Neural cell (in vitro differentiated cells): ENCODE measurements at regions not wholly inside any gene's neighbourhood (a gene's known extent, or its start where the extent isn't known, plus 50 kb on each side); places are given as distances from the start of the nearest gene placed in this dataset.

ENCODE experiments used
- H2AFZ ChIP-seq: fragments of 200-600, 300-800 bp; sonication (generic), shearing (Covaris generic); 2 replicates; pipeline ENCODE4 v1.6.0; 2014; ENCODE audit warnings: low read depth, mild to moderate bottlenecking, antibody characterized with exemption, low read length, moderate library complexity
- H3F3A ChIP-seq: fragments of 200-600 bp; shearing (Covaris generic); 2 replicates; pipeline ENCODE4 v1.6.1; 2016; ENCODE audit warnings: mild to moderate bottlenecking, moderate library complexity, mixed read lengths, antibody characterized with exemption, low read length; ENCODE audit not compliant: insufficient read depth, poor library complexity, severe bottlenecking
- H3K27ac ChIP-seq: fragments of 200-600, 300-800 bp; sonication (generic), shearing (Covaris generic); 2 replicates; pipeline ENCODE4 v1.5.1; 2014; ENCODE audit warnings: mild to moderate bottlenecking, low read length, moderate library complexity
- H3K27me3 ChIP-seq: fragments of 300-800, 200-600 bp; sonication (generic), shearing (Covaris generic); 2 replicates; pipeline ENCODE4 v1.6.0; 2014; ENCODE audit warnings: mild to moderate bottlenecking, low read depth, low read length, moderate library complexity; ENCODE audit not compliant: insufficient read depth
- H3K36me3 ChIP-seq: fragments of 300-800, 200-600 bp; sonication (generic), shearing (Covaris generic); 2 replicates; pipeline ENCODE4 v1.5.1; 2014; ENCODE audit warnings: mild to moderate bottlenecking, antibody characterized with exemption, low read length, moderate library complexity; ENCODE audit not compliant: insufficient read depth
- H3K4me2 ChIP-seq: fragments of 300-800, 200-600 bp; sonication (generic), shearing (Covaris generic); 2 replicates; pipeline ENCODE4 v1.6.0; 2014; ENCODE audit warnings: mild to moderate bottlenecking, low read length
- H3K4me3 ChIP-seq: fragments of 300-800, 200-600 bp; sonication (generic), shearing (Covaris generic); 2 replicates; pipeline ENCODE4 v1.5.1; 2014; ENCODE audit warnings: mild to moderate bottlenecking, low read length, moderate library complexity
- H3K79me2 ChIP-seq: fragments of 200-600 bp; shearing (Covaris generic); replicated peaks from 2 replicates; pipeline ENCODE4 v1.6.0; 2014; ENCODE audit warnings: mild to moderate bottlenecking, low read length, moderate library complexity; ENCODE audit not compliant: insufficient read depth
- H3K9ac ChIP-seq: fragments of 300-800, 200-600 bp; sonication (generic), shearing (Covaris generic); 2 replicates; pipeline ENCODE4 v1.6.1; 2016; ENCODE audit warnings: mild to moderate bottlenecking, low read length, mixed read lengths
- H3K9me2 ChIP-seq: fragments of 200-600 bp; shearing (Covaris generic); 2 replicates; pipeline ENCODE4 v1.6.1; 2016; ENCODE audit warnings: mild to moderate bottlenecking, low read length, mixed read lengths; ENCODE audit not compliant: insufficient read depth
- H3K9me3 ChIP-seq: fragments of 200-600, 300-800 bp; sonication (generic), shearing (Covaris generic); 2 replicates; pipeline ENCODE4 v1.6.1; 2016; ENCODE audit warnings: mild to moderate bottlenecking, mixed run types, low read length, moderate library complexity, mixed read lengths
- H4K20me1 ChIP-seq: fragments of 200-600 bp; shearing (Covaris generic); 2 replicates; pipeline ENCODE4 v1.6.1; 2016; ENCODE audit warnings: mild to moderate bottlenecking, mixed run types; ENCODE audit not compliant: insufficient read depth
- EP300 ChIP-seq: fragments of 450-650 bp; conservative IDR thresholded peaks from 2 replicates; pipeline ENCODE4 v1.6.1; 2014; ENCODE audit warnings: antibody characterized with exemption, mild to moderate bottlenecking, moderate library complexity; ENCODE audit not compliant: poor library complexity, severe bottlenecking
- EZH2 ChIP-seq: fragments of 200-600, 300-800 bp; shearing (Covaris generic), sonication (generic); IDR thresholded peaks from 2 replicates; pipeline ENCODE4 v1.6.1; 2014; ENCODE audit warnings: antibody characterized with exemption, low read length, borderline replicate concordance, mild to moderate bottlenecking; ENCODE audit not compliant: insufficient read depth, poor library complexity, severe bottlenecking
- MXI1 ChIP-seq: fragments of 450-650 bp; conservative IDR thresholded peaks from 2 replicates; pipeline ENCODE4 v1.6.1; 2014; ENCODE audit warnings: antibody characterized with exemption, mild to moderate bottlenecking; ENCODE audit not compliant: poor library complexity, severe bottlenecking
- POLR2AphosphoS5 ChIP-seq: IDR thresholded peaks from 2 replicates; pipeline ENCODE4 v1.6.1; 2012
- RAD21 ChIP-seq: fragments of 450-650 bp; conservative IDR thresholded peaks from 2 replicates; pipeline ENCODE4 v1.6.1; 2014; ENCODE audit warnings: antibody characterized with exemption, mild to moderate bottlenecking, moderate library complexity
- SMC3 ChIP-seq: fragments of 450-650 bp; conservative IDR thresholded peaks from 2 replicates; pipeline ENCODE4 v1.6.1; 2014; ENCODE audit warnings: antibody characterized with exemption, mild to moderate bottlenecking, moderate library complexity; ENCODE audit not compliant: poor library complexity
- TAF1 ChIP-seq: IDR thresholded peaks from 2 replicates; pipeline ENCODE4 v1.6.1; 2012; ENCODE audit warnings: low read depth
- TF ChIP-seq, protein P1 (sequence below): IDR thresholded peaks from 2 replicates; pipeline ENCODE4 v1.6.1; 2012; ENCODE audit warnings: borderline replicate concordance
- TF ChIP-seq, protein P2 (sequence below): fragments of 450-650 bp; IDR thresholded peaks from 2 replicates; pipeline ENCODE4 v1.5.1; 2014; ENCODE audit warnings: antibody characterized with exemption, mild to moderate bottlenecking, moderate library complexity; ENCODE audit not compliant: poor library complexity, severe bottlenecking

DNA sequence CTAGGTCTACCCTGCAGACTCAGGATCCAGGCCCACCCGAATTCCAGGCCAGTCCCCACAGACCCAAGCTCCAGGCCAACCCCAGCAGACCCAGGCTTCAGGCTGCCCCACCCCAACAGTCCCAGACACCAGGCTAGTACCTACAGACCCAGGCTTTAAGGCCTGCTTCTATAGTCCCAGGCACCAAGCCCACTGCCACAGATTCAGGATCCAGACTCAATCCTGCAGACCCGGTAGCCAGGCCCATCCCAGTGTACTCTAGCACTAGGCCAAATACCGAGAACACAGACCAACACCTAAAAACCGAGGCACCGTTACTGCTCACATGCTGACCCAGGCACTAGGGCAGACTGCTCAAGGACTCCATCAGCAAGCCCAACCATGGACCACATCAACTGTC lies 862.3 kb downstream of the UQCRFS1 start:
- no peak overlapping the region for H2AFZ ChIP-seq
- H4K20me1 ChIP-seq = no peaks in the 10 kb centered on the region
- H3K27ac ChIP-seq = no peak overlapping the region
- H3K9ac ChIP-seq = no peak overlapping the region
- no peaks in the 10 kb centered on the region for H3K27me3 ChIP-seq
- no peaks in the 10 kb centered on the region for H3K9me2 ChIP-seq
- no peaks in the 10 kb centered on the region for H3F3A ChIP-seq
- TF ChIP-seq SMC3 (no peak), EP300 (no peak), POLR2AphosphoS5 (no peak), EZH2 (no peak), RAD21 (no peak), TAF1 (no peak), MXI1 (no peak)
- TF ChIP-seq, protein P1, sequence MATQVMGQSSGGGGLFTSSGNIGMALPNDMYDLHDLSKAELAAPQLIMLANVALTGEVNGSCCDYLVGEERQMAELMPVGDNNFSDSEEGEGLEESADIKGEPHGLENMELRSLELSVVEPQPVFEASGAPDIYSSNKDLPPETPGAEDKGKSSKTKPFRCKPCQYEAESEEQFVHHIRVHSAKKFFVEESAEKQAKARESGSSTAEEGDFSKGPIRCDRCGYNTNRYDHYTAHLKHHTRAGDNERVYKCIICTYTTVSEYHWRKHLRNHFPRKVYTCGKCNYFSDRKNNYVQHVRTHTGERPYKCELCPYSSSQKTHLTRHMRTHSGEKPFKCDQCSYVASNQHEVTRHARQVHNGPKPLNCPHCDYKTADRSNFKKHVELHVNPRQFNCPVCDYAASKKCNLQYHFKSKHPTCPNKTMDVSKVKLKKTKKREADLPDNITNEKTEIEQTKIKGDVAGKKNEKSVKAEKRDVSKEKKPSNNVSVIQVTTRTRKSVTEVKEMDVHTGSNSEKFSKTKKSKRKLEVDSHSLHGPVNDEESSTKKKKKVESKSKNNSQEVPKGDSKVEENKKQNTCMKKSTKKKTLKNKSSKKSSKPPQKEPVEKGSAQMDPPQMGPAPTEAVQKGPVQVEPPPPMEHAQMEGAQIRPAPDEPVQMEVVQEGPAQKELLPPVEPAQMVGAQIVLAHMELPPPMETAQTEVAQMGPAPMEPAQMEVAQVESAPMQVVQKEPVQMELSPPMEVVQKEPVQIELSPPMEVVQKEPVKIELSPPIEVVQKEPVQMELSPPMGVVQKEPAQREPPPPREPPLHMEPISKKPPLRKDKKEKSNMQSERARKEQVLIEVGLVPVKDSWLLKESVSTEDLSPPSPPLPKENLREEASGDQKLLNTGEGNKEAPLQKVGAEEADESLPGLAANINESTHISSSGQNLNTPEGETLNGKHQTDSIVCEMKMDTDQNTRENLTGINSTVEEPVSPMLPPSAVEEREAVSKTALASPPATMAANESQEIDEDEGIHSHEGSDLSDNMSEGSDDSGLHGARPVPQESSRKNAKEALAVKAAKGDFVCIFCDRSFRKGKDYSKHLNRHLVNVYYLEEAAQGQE = no peak
- TF ChIP-seq, protein P2, sequence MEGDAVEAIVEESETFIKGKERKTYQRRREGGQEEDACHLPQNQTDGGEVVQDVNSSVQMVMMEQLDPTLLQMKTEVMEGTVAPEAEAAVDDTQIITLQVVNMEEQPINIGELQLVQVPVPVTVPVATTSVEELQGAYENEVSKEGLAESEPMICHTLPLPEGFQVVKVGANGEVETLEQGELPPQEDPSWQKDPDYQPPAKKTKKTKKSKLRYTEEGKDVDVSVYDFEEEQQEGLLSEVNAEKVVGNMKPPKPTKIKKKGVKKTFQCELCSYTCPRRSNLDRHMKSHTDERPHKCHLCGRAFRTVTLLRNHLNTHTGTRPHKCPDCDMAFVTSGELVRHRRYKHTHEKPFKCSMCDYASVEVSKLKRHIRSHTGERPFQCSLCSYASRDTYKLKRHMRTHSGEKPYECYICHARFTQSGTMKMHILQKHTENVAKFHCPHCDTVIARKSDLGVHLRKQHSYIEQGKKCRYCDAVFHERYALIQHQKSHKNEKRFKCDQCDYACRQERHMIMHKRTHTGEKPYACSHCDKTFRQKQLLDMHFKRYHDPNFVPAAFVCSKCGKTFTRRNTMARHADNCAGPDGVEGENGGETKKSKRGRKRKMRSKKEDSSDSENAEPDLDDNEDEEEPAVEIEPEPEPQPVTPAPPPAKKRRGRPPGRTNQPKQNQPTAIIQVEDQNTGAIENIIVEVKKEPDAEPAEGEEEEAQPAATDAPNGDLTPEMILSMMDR = no peak
- H3K79me2 ChIP-seq = no peaks in the 10 kb centered on the region
- no peaks in the 10 kb centered on the region for H3K9me3 ChIP-seq
- H3K4me3 ChIP-seq = no peak overlapping the region
- H3K36me3 ChIP-seq = no peaks in the 10 kb centered on the region
- H3K4me2 ChIP-seq = no peak overlapping the region

DNA sequence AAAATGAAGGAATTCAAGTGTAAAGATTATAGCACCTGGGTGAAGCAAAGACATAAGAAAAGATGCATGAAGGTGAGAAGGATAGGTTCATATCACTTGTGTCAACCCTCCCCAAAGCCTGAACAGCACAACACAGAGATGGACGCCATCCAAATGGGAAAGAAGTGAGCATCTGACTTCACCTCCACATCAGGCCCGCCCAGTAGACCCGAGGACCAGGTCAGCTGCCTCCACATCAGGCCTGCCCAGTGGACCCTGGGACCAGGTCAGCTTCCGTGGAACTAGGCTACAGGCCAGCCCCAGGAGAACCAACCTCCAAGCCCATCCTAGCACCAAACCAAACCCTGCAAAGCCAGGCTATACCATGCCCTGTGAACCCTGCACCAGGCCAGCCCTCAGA lies 862.9 kb downstream of the UQCRFS1 start:
- Histone ChIP-seq H3F3A (no peaks in the 10 kb centered on the region), H3K9ac (no peak overlapping the region), H3K9me3 (no peaks in the 10 kb centered on the region), H3K36me3 (no peaks in the 10 kb centered on the region), H3K4me3 (no peak overlapping the region), H3K9me2 (no peaks in the 10 kb centered on the region), H2AFZ (no peak overlapping the region), H3K79me2 (no peaks in the 10 kb centered on the region), H3K4me2 (no peak overlapping the region), H3K27me3 (no peaks in the 10 kb centered on the region), H3K27ac (no peak overlapping the region), H4K20me1 (no peaks in the 10 kb centered on the region)
- no peak for TF ChIP-seq POLR2AphosphoS5
- TF ChIP-seq, protein P2 = no peak
- no peak for TF ChIP-seq RAD21
- TF ChIP-seq MXI1 = no peak
- TF ChIP-seq, protein P1 = no peak
- no peak for TF ChIP-seq EZH2
- no peak for TF ChIP-seq EP300
- no peak for TF ChIP-seq SMC3
- TF ChIP-seq TAF1 = no peak
